ENCODE measurements at regions not wholly inside any gene's neighbourhood (a gene's known extent, or its start where the extent isn't known, plus 50 kb on each side); places are given as distances from the start of the nearest gene placed in this dataset.
"Not testable (repeated sequence)": the region's sequence is repeated elsewhere in the genome, so short reads cannot be mapped to it uniquely, and the experiment has no call there.

DNA sequence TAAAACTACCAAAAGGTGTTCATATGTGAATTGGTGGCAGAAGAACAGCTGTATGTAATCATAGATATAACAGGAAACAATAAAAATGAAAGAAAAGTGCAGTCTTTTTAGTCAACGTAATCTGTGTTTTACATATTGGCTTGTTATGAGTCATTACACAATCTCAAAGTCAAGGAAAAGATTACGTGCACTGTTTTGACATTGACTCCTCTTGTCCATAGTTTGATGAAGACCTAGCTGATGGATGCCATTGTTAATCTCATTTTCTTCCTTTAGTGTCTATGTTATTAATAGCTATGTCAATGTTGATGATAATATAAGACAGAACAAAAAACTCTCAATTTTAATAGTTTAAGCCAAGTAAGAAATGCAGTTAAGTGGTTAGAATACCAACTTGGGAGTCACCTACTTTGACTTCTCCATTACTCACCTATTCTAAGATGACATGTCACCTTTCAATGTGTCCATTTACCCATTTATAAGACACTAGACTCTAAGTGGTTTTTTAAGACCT, 84.5 kb upstream of the SAMSN1 start:
- TF ChIP-seq, protein P1, sequence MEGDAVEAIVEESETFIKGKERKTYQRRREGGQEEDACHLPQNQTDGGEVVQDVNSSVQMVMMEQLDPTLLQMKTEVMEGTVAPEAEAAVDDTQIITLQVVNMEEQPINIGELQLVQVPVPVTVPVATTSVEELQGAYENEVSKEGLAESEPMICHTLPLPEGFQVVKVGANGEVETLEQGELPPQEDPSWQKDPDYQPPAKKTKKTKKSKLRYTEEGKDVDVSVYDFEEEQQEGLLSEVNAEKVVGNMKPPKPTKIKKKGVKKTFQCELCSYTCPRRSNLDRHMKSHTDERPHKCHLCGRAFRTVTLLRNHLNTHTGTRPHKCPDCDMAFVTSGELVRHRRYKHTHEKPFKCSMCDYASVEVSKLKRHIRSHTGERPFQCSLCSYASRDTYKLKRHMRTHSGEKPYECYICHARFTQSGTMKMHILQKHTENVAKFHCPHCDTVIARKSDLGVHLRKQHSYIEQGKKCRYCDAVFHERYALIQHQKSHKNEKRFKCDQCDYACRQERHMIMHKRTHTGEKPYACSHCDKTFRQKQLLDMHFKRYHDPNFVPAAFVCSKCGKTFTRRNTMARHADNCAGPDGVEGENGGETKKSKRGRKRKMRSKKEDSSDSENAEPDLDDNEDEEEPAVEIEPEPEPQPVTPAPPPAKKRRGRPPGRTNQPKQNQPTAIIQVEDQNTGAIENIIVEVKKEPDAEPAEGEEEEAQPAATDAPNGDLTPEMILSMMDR (conservative IDR thresholded peaks at IDR 0.05; ENCODE audit: low read length), result no peak
- no peak for TF ChIP-seq EZH2phosphoT487 (IDR thresholded peaks at IDR 0.05; ENCODE audit: borderline replicate concordance, low read depth, low read length)
- CTCF ChIA-PET (ENCODE audit: unreplicated experiment), result no interaction called here
- POLR2A ChIA-PET, result interaction anchor here (0.7 to 3.3 kb wide), 4 partner anchors 12 to 56 kb away, joined by 3 to 23 read pairs (median 4); no protein-coding TSS in a partner anchor

DNA sequence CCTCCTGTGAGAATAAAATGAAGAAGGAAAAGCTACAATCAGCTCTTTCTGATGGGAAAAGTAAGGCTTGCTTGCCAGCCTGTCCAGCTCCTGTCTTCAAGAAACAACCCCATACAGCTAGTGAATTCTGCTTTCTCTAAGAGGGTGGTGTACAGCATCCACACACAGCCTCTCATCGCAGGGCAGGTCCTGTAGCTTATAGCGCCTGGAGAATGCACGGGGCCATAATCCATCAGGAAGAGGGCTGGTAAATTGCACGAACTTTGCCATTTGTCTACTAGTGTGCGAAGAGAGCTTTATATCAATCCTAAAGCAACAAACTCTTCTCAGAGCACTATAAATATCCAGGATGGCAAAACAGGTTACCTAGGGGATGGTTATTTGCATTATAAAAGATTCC, 83.3 kb upstream of the SAMSN1 start:
- Histone ChIP-seq H3K9me2 (ENCODE audit: insufficient read depth, low read length) (no peaks in the 10 kb centered on the region), H3K4me1 (ENCODE audit: insufficient read depth, low read length, poor library complexity, severe bottlenecking) (no peaks in the 10 kb centered on the region), H4K20me1 (ENCODE audit: insufficient read depth, low read length) (no peaks in the 10 kb centered on the region; the same call in 1 of the 2 replicates), H3K79me2 (ENCODE audit: insufficient read depth, low read depth, low read length) (no peaks in the 10 kb centered on the region), H3K36me3 (ENCODE audit: insufficient read depth, low read length) (no peaks in the 10 kb centered on the region), H3K9me3 (ENCODE audit: low read length) (no peaks in the 10 kb centered on the region), H2AFZ (ENCODE audit: low read length) (no peak overlapping the region), H3K4me3 (ENCODE audit: low read depth, low read length, poor library complexity, severe bottlenecking) (no peak overlapping the region), H3K4me2 (ENCODE audit: low read length) (no peak overlapping the region), H3K27ac (ENCODE audit: low read depth, low read length, poor library complexity, severe bottlenecking) (no peak overlapping the region)
- BruUV-seq (replicated peaks), result no TSS peak
- intact Hi-C loops (cut with micrococcal nuclease; ENCODE audit: unreplicated experiment), result no loop called here
- TF ChIP-seq, protein P1 (conservative IDR thresholded peaks at IDR 0.05; ENCODE audit: low read length), result no peak
- TF ChIP-seq EZH2phosphoT487 (IDR thresholded peaks at IDR 0.05; ENCODE audit: borderline replicate concordance, low read depth, low read length), result no peak
- ChIA-PET CTCF (ENCODE audit: unreplicated experiment) (interaction anchor here (0.6 kb wide), 1 partner anchor 49 kb away, joined by 3 read pairs; no protein-coding TSS in a partner anchor), POLR2A (interaction anchor here (0.7 to 3.3 kb wide), 5 partner anchors 9 to 48 kb away, joined by 3 to 23 read pairs (median 5); no protein-coding TSS in a partner anchor)
- DNase-seq (ENCODE audit: low spot score), result no peak

More for the DNA sequence above, 84.5 kb upstream of the SAMSN1 start:
- Histone ChIP-seq H3K9me2 (ENCODE audit: insufficient read depth, low read length) (no peaks in the 10 kb centered on the region), H3K4me3 (ENCODE audit: low read depth, low read length, poor library complexity, severe bottlenecking) (no peak overlapping the region), H3K4me2 (ENCODE audit: low read length) (no peak overlapping the region), H3K36me3 (ENCODE audit: insufficient read depth, low read length) (no peaks in the 10 kb centered on the region), H3K9me3 (ENCODE audit: low read length) (no peaks in the 10 kb centered on the region), H3K27ac (ENCODE audit: low read depth, low read length, poor library complexity, severe bottlenecking) (no peak overlapping the region), H3K79me2 (ENCODE audit: insufficient read depth, low read depth, low read length) (no peaks in the 10 kb centered on the region), H2AFZ (ENCODE audit: low read length) (no peak overlapping the region), H4K20me1 (ENCODE audit: insufficient read depth, low read length) (no peaks in the 10 kb centered on the region; the same call in 1 of the 2 replicates), H3K4me1 (ENCODE audit: insufficient read depth, low read length, poor library complexity, severe bottlenecking) (no peaks in the 10 kb centered on the region)
- no peak for DNase-seq (ENCODE audit: low spot score)
- intact Hi-C loops (cut with micrococcal nuclease; ENCODE audit: unreplicated experiment), result no loop called here
- no TSS peak for BruUV-seq (replicated peaks)

DNA sequence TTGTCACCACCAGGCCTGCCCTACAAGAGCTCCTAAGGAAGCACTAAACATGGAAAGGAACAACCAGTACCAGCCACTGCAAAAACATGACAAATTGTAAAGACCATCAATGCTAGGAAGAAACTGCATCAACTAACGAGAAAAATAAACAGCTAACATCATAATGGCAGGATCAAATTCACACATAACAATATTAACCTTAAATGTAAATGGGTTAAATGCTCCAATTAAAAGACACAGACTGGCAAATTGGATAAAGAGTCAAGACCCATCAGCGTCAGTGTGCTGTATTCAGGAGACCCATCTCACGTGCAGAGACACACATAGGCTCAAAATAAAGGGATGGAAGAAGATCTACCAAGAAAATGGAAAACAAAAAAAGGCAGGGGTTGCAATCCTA, 77.0 kb upstream of the SAMSN1 start:
- H3K4me3 ChIP-seq (ENCODE audit: low read depth, low read length, poor library complexity, severe bottlenecking); BruUV-seq (replicated peaks); H2AFZ ChIP-seq (ENCODE audit: low read length); H3K4me1 ChIP-seq (ENCODE audit: insufficient read depth, low read length, poor library complexity, severe bottlenecking); H3K36me3 ChIP-seq (ENCODE audit: insufficient read depth, low read length); DNase-seq (ENCODE audit: low spot score); intact Hi-C loops (cut with micrococcal nuclease; ENCODE audit: unreplicated experiment); H3K4me2 ChIP-seq (ENCODE audit: low read length); H3K79me2 ChIP-seq (ENCODE audit: insufficient read depth, low read depth, low read length); H4K20me1 ChIP-seq (ENCODE audit: insufficient read depth, low read length); H3K9me3 ChIP-seq (ENCODE audit: low read length); H3K9me2 ChIP-seq (ENCODE audit: insufficient read depth, low read length); CTCF ChIA-PET (ENCODE audit: unreplicated experiment); H3K27ac ChIP-seq (ENCODE audit: low read depth, low read length, poor library complexity, severe bottlenecking): not testable (repeated sequence)
- POLR2A ChIA-PET, result interaction anchor here (0.6 to 1.6 kb wide), 3 partner anchors 10 to 31 kb away, joined by 3 to 5 read pairs (median 3); no protein-coding TSS in a partner anchor
